ENCODE measurements at regions not wholly inside any gene's neighbourhood (a gene's known extent, or its start where the extent isn't known, plus 50 kb on each side); places are given as distances from the start of the nearest gene placed in this dataset.

- TF ChIP-seq CTCF (IDR thresholded peaks at IDR 0.05) (no peak), POLR2A (IDR thresholded peaks at IDR 0.05) (no peak)
Measured at GRCh38 chr20:50313827-50314677, 123.4 kb downstream of the CEBPB start.
